ENCODE measurements at regions not wholly inside any gene's neighbourhood (a gene's known extent, or its start where the extent isn't known, plus 50 kb on each side); places are given as distances from the start of the nearest gene placed in this dataset.

GRCh38 chr11:134517115-134517514, 105.1 kb upstream of the B3GAT1 start:
- Histone ChIP-seq H3K27me3 (ENCODE audit: control insufficient read depth, insufficient read depth, low read length) (peaks cover 2% of the 10 kb centered on the region), H3K9ac (ENCODE audit: low read length in 3 of 3) (no peak overlapping the region), H3K4me1 (ENCODE audit: control insufficient read depth in 2 of 3, insufficient read depth in 2 of 3, low read depth in 1 of 3, low read length in 3 of 3) (no peaks in the 10 kb centered on the region), H3K36me3 (ENCODE audit: control insufficient read depth in 2 of 3, insufficient read depth in 3 of 3, low read length in 3 of 3) (no peaks in the 10 kb centered on the region), H3K27ac (ENCODE audit: low read depth in 2 of 2, low read length in 2 of 2) (no peak overlapping the region), H3K9me3 (ENCODE audit: control insufficient read depth in 2 of 3, insufficient read depth in 1 of 3, low read length in 3 of 3) (no peaks in the 10 kb centered on the region), H3K4me3 (ENCODE audit: low read length in 3 of 3) (no peak overlapping the region)
- no peak for TF ChIP-seq CTCF (IDR thresholded peaks at IDR 0.05; ENCODE audit: borderline replicate concordance, extremely low read depth, insufficient read depth)
- FAIRE-seq: no peak
- no peak for DNase-seq
- intact Hi-C loops (cut with DNase I): no loop called here

GRCh38 chr11:134516529-134516928, 104.5 kb upstream of the B3GAT1 start:
- Histone ChIP-seq H3K4me1 (ENCODE audit: control insufficient read depth in 2 of 3, insufficient read depth in 2 of 3, low read depth in 1 of 3, low read length in 3 of 3) (no peaks in the 10 kb centered on the region), H3K9ac (ENCODE audit: low read length in 3 of 3) (no peak overlapping the region), H3K27ac (ENCODE audit: low read depth in 2 of 2, low read length in 2 of 2) (no peak overlapping the region), H3K4me3 (ENCODE audit: low read length in 3 of 3) (no peak overlapping the region), H3K27me3 (ENCODE audit: control insufficient read depth, insufficient read depth, low read length) (no peaks in the 10 kb centered on the region), H3K9me3 (ENCODE audit: control insufficient read depth in 2 of 3, insufficient read depth in 1 of 3, low read length in 3 of 3) (no peaks in the 10 kb centered on the region), H3K36me3 (ENCODE audit: control insufficient read depth in 2 of 3, insufficient read depth in 3 of 3, low read length in 3 of 3) (no peaks in the 10 kb centered on the region)
- intact Hi-C loops (cut with DNase I): no loop called here
- no peak for TF ChIP-seq CTCF (IDR thresholded peaks at IDR 0.05; ENCODE audit: borderline replicate concordance, extremely low read depth, insufficient read depth)
- FAIRE-seq (no peak), DNase-seq (peak in 1 of 5 donors; percentile 68)

GRCh38 chr11:134515081-134515960, 103.3 kb upstream of the B3GAT1 start:
- no peak overlapping the region for H3K4me3 ChIP-seq (ENCODE audit: low read length in 3 of 3)
- FAIRE-seq (no peak), DNase-seq (peak in 2 of 5 donors; percentile 23 to 35)
- no peaks in the 10 kb centered on the region for H3K36me3 ChIP-seq (ENCODE audit: control insufficient read depth in 2 of 3, insufficient read depth in 3 of 3, low read length in 3 of 3)
- no peaks in the 10 kb centered on the region for H3K27me3 ChIP-seq (ENCODE audit: control insufficient read depth, insufficient read depth, low read length)
- intact Hi-C loops (cut with DNase I): no loop called here
- H3K9ac ChIP-seq (ENCODE audit: low read length in 3 of 3): no peak overlapping the region
- no peaks in the 10 kb centered on the region for H3K4me1 ChIP-seq (ENCODE audit: control insufficient read depth in 2 of 3, insufficient read depth in 2 of 3, low read depth in 1 of 3, low read length in 3 of 3)
- TF ChIP-seq CTCF (IDR thresholded peaks at IDR 0.05; ENCODE audit: borderline replicate concordance, extremely low read depth, insufficient read depth): no peak
- H3K9me3 ChIP-seq (ENCODE audit: control insufficient read depth in 2 of 3, insufficient read depth in 1 of 3, low read length in 3 of 3): no peaks in the 10 kb centered on the region
- no peak overlapping the region for H3K27ac ChIP-seq (ENCODE audit: low read depth in 2 of 2, low read length in 2 of 2)
